Inferior parietal cortex (tissue), 1 donor: ENCODE measurements at regions not wholly inside any gene's neighbourhood (a gene's known extent, or its start where the extent isn't known, plus 50 kb on each side); places are given as distances from the start of the nearest gene placed in this dataset.
"Not testable (repeated sequence)": the region's sequence is repeated elsewhere in the genome, so short reads cannot be mapped to it uniquely, and the experiment has no call there.

Experiments used
- DNase-seq: peaks from one replicate; pipeline ENCODE4 v3.0.0-alpha.2; 2016; ENCODE audit errors: extremely low spot score

DNA sequence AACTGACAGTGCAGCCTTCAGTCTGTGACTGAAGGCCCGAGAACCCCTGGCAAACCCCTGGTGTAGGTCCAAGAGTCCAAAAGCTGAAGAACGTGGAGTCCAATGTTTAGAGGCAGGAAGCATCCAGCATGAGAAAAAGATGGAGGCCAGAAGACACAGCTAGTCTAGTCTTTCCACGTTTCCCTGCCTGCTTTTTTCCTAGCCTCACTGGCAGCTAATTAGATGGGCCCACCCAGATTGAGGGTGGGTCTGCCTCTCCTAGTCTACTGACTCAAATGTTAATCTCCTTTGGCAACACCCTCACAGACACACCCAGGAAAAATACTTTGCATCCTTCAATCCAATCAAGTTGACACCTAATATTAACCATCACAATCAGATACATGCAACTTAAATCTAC is 87.8 kb downstream of the TENT5D start:
- DNase-seq: not testable (repeated sequence)

DNA sequence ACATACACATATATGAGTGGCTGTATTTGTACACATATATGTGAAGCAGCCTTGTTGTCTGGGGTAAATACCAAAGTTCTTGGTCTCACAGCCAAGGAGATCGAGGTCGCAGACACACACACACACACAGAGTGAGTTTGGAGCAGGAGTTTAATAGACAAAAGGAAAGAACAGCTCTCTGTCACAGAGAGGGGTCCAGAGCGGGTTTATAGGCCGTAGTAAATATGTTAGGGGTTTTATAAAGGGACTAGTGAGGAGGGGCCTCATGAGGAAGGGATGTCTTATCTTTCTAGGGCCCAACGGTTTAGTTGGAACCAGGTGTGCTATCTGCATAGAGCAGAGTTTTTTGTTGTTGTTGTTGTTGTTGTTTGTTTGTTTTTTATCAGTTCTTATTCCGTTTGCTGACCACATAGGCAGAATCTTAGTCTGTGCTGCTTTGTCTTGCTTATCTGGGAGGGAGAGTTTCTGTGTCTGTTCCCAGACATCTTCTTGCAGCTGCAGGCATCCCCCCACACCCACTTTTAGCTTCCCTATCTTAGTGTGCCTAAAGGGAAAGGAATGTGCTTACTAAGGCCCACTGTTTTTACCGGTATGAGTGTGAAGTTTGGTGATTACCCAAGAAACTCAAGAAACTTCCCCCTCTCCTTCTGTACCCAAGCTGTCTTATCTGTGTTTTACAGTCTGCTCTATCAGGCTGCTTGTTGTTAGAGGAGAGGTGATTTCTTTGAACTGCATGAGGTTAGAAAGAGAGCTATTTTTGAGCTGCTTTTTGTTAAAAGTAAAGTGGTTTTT is 91.9 kb downstream of the TENT5D start:
- peak; percentile 4 for DNase-seq

DNA sequence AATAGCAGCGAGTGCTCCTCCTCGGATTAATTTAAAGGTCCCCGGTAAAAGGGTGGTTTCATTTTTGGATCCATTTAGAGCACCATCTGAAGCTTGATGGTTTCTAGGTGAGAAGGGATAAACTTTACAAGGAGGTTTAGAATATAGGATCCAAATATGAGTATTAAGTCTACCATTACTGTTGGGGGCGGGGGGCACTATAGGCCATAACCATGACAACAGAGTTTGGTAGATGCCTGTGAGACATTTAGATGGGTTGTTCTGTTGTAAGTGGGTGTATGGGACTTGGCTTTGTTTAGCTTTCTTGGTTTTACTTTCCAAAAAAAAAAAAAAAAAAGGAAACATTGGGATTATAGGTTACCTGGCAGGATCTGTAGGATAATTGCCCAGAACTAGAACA is 92.7 kb downstream of the TENT5D start:
- DNase-seq: no peak

DNA sequence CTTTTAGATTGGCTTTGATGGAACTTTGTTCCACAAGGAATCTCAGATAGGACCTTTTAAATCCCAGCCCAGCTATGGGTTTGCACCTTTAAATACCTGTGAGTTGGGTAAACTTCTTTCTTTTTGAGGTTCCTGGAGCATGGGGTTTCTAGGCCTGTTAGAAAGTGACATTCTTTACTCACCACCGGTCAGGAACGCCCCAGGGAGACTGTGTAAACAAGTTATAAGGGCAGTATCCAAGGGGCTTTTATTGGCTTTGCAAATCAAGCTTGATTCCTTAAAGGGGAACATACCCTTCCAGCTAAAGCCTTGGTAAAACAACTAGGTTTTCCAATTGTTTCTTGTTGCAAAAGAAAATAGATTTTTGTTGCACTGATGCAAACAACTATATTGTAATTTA is 93.4 kb downstream of the TENT5D start:
- no peak for DNase-seq

DNA sequence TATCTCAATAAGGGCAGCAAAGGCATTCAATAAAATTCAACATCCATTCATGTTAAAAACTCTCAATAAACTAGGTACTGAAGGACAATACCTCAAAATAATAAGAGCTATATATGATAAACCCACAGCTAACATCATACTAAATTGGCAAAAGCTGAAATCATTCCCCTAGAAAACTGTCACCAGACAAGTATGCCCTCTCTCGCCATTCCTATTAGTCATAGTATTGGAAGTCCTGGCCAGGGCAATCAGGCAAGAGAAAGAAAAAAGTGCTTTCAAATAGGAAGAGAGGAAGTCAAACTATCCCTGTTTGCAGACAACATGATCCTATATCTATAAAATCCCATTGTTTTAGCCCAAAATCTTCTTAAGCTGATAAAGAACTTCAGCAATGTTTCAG is 116.8 kb downstream of the TENT5D start:
- no peak for DNase-seq

DNA sequence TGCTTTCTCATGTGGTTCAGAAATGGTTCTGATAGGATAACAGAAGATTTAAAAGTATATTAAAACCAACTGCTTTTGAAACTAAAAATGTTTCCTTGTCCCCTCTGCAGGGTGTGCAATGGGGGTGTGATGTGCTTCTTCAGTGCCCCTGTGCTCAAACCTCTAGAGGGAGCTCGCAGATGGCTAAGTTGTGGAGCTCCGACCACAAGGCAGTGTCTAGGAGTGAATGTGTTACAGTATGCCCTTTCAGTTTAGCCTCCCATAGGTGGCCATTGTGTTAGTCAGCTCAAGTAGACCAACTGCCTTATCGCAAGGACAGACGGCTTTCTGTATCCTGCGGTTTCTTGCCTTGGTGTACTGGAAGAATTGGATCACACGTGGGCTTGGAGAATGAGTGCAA is 130.5 kb downstream of the TENT5D start:
- DNase-seq: no peak

DNA sequence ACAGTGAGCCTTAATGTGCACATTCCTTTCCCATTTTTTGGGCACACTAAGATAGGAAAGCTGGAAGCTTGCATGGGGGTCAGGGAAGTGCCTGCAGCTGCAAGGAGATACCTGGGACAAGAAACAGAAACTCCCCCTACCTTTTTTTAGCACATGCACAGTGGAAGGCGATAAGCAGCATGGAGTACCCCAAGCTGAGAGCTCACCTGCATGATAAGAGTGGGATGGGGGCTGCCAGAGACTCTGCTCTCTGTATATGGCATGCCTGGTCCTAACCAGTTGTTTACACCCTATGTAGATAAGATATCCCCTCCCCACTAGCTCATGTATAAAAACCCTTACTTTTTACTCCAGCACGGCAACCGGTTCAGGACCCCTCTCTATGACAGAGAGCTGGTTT is 135.9 kb downstream of the TENT5D start:
- DNase-seq: no peak

DNA sequence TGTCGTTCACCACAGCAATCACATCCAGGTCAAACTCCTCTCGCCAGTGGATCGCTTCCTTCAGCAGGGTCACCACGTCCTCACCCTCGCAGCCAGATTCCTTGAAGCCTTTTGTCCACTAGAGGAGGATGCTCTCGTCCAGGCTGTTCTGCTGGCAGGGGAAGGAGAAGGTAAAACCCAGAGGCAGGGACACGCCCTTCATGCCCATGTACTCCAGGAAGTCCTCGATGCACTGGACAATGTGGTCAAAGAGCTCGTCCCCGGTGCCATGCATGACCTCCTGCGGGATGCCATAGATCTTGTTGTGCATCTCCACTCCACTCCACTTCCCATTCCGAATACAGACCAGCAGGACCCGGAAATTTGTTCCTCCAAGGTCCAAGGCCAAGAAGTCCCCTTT is 152.4 kb downstream of the TENT5D start:
- DNase-seq: no peak

DNA sequence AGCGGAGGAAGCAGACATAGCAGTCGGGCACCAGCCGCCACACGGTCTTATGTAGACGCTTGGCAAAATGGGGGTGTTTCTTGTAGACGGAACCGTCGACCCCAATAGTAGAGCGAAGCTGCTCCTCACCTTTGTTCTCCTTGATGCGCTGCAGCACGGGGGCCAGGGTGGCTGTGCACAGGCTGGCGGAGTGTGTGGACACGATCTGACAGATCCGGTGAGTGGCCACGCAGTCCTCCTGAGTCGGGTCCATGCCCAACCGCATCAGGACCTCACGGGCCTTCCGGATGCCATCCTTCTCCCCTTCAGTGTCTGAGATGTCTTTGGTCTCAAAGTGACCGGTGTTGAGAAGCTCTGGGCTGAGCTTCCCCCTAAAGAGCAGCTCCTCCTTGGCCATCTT is 153.0 kb downstream of the TENT5D start:
- no peak for DNase-seq

DNA sequence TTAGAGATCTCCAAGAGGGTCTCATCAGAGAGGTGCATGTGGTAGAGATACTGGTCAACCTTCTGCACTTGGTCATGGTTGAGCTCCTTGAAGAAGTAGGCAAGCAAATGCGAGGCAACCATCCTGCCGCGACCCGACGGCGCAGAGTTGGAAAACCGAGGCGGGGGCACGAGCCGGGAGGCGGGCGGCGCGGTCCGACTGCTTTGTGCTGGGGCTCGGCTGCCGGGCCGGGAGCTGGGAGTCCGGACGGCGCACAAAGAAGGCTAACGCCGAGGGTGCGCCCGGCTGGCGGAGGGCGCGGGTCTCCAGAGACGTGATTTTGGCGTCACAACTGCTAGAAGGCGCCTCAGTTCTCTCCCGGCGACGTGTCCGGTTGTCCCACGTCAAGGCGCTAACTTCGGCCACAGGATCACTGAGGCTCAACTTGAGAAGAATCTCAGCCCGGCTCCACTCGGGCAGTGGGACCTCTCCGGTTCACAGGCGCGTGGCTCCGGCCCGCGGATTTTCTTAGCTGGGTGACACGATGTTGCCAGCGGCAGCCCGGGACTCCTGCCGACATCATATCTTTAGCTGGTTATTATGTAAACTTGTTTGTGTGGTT is 154.3 kb downstream of the TENT5D start:
- DNase-seq: not testable (repeated sequence)

DNA sequence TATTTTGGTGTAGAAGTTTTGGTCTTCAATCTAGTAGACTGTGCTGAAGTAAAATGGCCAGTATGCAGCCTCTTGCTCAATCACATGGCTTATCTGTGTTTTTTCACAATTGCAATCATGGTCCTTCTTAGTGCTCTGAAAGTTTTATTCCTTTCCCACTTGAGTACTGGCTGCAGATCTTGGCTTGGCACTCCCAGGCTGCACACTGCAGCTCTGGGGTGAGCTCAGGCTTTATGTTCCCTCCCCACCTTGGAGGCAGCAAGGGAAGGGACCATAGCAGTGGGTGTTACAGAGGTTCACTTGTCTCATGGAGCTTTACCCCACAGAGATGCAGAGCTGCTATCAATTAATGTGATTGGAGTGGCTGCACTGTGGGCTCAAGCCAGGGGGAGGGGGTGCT is 156.0 kb downstream of the TENT5D start:
- DNase-seq: no peak

DNA sequence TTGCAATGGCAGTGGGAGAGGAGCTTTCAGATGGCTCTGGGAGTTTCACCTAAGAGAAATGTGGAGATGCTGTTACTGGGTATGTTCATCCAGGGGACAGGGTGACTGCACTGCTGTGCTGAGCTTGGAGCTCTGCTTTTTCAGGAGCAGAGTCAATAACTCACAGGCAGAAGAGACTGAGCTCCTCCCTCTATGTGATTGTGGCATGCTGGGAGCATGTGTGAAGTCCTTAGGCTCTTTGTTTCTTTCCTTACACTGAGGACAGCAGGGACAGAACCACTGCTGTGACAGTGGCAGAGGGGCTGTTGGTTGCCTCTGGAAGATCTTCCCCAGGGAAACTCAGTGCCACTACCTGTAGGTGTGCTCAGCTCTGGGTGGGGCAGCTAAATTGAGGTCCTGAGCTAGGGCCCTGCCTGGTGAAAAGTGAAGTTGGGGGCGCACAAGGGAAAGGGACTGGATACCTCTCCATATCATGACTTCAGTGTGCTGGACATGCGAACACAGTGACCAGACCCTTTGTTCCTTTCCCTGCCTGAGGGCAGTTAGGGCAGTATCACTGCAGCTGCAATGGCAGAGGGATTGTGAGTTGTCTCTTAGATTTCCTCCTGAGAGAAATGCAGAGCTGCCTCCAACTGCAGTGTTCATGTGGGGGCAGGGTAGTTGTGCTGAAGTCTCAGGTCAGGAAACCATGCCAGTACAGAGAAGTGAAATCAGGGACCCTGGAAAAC is 156.7 kb downstream of the TENT5D start:
- no peak for DNase-seq

DNA sequence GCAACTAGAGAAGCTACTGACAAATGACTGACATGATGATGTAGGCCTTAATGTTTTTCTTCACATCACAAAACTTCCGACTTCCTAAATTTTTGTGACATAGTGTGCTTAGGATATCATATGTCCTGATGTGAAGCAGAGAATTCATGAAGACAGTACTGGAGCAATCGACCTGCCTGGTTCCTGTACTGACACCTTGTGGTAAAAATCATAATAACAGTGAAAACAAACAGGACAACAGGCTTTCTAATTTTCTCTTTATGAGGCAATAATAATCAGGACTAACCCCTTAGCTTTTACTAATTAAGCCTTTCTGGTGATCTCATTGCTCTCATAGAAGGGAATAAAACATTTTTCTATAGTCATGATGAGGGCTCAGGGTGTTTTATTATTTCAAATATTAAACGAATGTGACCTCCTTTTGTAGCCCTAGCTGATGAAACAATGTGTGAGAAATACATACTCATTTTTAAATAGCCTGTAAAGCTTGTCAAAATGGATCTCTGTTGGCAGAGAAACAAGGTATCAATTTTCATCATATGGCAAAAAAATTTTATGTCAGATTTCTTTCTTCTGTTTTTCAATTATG is 158.4 kb downstream of the TENT5D start:
- DNase-seq: peak; percentile 32

DNA sequence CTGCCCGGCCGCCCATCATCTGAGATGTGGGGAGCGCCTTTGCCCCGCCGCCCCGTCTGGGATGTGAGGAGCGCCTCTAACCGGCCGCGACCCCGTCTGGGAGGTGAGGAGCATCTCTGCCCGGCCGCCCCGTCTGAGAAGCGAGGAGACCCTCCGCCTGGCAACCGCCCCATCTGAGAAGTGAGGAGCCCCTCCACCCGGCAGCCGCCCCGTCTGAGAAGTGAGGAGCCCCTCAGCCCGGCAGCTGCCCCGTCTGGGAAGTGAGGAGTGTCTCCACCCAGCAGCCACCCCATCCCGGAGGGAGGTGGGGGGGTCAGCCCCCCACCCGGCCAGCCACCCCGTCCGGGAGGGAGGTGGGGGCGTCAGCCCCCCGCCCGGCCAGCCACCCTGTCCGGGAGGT is 170.7 kb downstream of the TENT5D start:
- DNase-seq: not testable (repeated sequence)

DNA sequence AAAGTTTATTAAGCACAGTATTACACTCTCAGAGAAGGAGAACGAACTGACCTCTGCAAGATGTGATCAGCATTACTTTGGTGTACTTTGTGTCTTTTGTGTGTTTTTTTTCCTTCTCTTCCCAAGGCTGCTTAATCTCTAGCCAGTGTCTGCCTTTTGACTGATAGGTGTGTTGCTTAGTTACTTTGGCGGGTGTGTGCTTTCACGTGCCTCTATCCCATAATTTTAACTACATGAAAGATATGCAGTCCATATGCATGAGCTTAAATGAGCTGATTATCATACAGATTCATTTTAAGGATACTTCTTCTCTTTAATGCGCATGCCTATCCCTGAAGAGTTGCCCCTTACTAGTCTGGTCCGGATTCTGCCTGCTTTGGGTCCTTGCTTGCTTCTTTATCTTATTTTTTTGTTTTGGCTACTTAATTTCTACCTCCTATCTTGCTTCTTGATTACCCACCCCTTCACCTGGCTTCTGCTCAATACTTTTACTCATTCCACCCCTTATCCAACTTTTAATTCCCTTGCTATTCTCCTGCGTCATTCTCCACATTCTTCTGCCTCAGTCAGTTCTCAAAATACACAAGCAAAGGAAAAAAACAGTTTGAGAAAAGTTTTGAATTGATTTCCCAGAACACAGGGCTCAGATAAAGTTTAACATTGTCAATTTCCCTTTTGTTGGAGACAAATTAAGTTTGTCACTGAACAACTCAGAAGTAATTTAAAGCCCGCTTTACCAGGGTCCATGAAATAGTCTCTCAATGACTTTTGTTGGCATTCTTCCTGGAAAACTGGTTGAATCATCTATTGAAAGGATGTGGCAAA is 182.0 kb downstream of the TENT5D start:
- DNase-seq: no peak
